SK-N-SH treated with all-trans-retinoic acid at 6 μM for 48 hours (cell line): ENCODE measurements at regions not wholly inside any gene's neighbourhood (a gene's known extent, or its start where the extent isn't known, plus 50 kb on each side); places are given as distances from the start of the nearest gene placed in this dataset.

Experiments
- ARNTL ChIP-seq: fragments of 450-650 bp; formaldehyde crosslinking; IDR thresholded peaks from 2 replicates; pipeline ENCODE4 v1.5.0; 2020; ENCODE audit warnings: low read depth, mild to moderate bottlenecking, moderate library complexity, borderline replicate concordance
- CREB5 ChIP-seq: fragments of 250-450 bp; sonication (Bioruptor Pico); IDR thresholded peaks from 2 replicates; pipeline ENCODE4 v1.5.1; 2020; ENCODE audit warnings: low read depth, mild to moderate bottlenecking, moderate library complexity
- ESRRG ChIP-seq: fragments of 250-450 bp; sonication (Bioruptor Pico); IDR thresholded peaks from 2 replicates; pipeline ENCODE4 v1.6.1; 2021; ENCODE audit warnings: mild to moderate bottlenecking
- GLIS3 ChIP-seq: fragments of 250-450 bp; sonication (Bioruptor Pico); IDR thresholded peaks from 2 replicates; pipeline ENCODE4 v1.5.0; 2020; ENCODE audit warnings: mild to moderate bottlenecking, moderate library complexity
- ISL1 ChIP-seq: fragments of 250-450 bp; sonication (Bioruptor Pico); IDR thresholded peaks from 2 replicates; pipeline ENCODE4 v2.1.2; 2022; ENCODE audit warnings: mild to moderate bottlenecking, moderate library complexity
- OSR1 ChIP-seq: fragments of 250-450 bp; sonication (Bioruptor Pico); IDR thresholded peaks from 2 replicates; pipeline ENCODE4 v1.8.0; 2022; ENCODE audit warnings: moderate library complexity, mild to moderate bottlenecking, inconsistent platforms
- PATZ1 ChIP-seq: fragments of 250-450 bp; sonication (Bioruptor Pico); IDR thresholded peaks from 2 replicates; pipeline ENCODE4 v1.8.0; 2020; ENCODE audit warnings: mild to moderate bottlenecking, moderate library complexity, borderline replicate concordance
- RARB ChIP-seq: fragments of 250-450 bp; sonication (Bioruptor Pico); IDR thresholded peaks from 2 replicates; pipeline ENCODE4 v1.8.0; 2021; ENCODE audit warnings: mild to moderate bottlenecking, moderate library complexity
- SNAI2 ChIP-seq: fragments of 250-450 bp; sonication (Bioruptor Pico); IDR thresholded peaks from 2 replicates; pipeline ENCODE4 v1.5.0; 2020; ENCODE audit warnings: mild to moderate bottlenecking, moderate library complexity
- TOX ChIP-seq: fragments of 250-450 bp; sonication (Bioruptor Pico); IDR thresholded peaks from 2 replicates; pipeline ENCODE4 v1.8.0; 2021; ENCODE audit warnings: mild to moderate bottlenecking, moderate library complexity, borderline replicate concordance
- TSHZ2 ChIP-seq: fragments of 250-450 bp; sonication (Bioruptor Pico); IDR thresholded peaks from 2 replicates; pipeline ENCODE4 v1.5.0; 2020; ENCODE audit warnings: mild to moderate bottlenecking, moderate library complexity
- ZFP3 ChIP-seq: fragments of 250-450 bp; sonication (Bioruptor Pico); IDR thresholded peaks from 2 replicates; pipeline ENCODE4 v1.5.0; 2020; ENCODE audit warnings: mild to moderate bottlenecking, moderate library complexity
- ZFP30 ChIP-seq: fragments of 450-650 bp; formaldehyde crosslinking; IDR thresholded peaks from 2 replicates; pipeline ENCODE4 v1.5.0; 2022; ENCODE audit warnings: mild to moderate bottlenecking, moderate library complexity

- TF ChIP-seq ARNTL (CRISPR knock-in tag): no peak
- TF ChIP-seq PATZ1 (CRISPR knock-in tag): no peak
- TF ChIP-seq OSR1 (CRISPR knock-in tag): no peak
- TF ChIP-seq GLIS3: no peak
- no peak for TF ChIP-seq SNAI2 (CRISPR knock-in tag)
- TF ChIP-seq TSHZ2: no peak
- no peak for TF ChIP-seq ZFP30 (CRISPR knock-in tag)
- TF ChIP-seq ZFP3 (CRISPR knock-in tag): no peak
- no peak for TF ChIP-seq ESRRG (CRISPR knock-in tag)
- no peak for TF ChIP-seq RARB (CRISPR knock-in tag)
- no peak for TF ChIP-seq CREB5
- TF ChIP-seq TOX (CRISPR knock-in tag): no peak
- TF ChIP-seq ISL1 (CRISPR knock-in tag): no peak
These were observed 64.6 kb upstream of the ESX1 start for GRCh38 chrX:104319346-104319745.
